ENCODE measurements at regions not wholly inside any gene's neighbourhood (a gene's known extent, or its start where the extent isn't known, plus 50 kb on each side); places are given as distances from the start of the nearest gene placed in this dataset.
"Not testable (repeated sequence)": the region's sequence is repeated elsewhere in the genome, so short reads cannot be mapped to it uniquely, and the experiment has no call there.

- H3K27ac ChIP-seq (ENCODE audit: low read depth, low read length) = no peak overlapping the region
- no peaks in the 10 kb centered on the region for H3K4me1 ChIP-seq (ENCODE audit: control insufficient read depth in 1 of 2, insufficient read depth in 2 of 2, low read length in 2 of 2)
- no peaks in the 10 kb centered on the region for H3K9me3 ChIP-seq (ENCODE audit: control insufficient read depth in 1 of 2, low read length in 2 of 2)
- H3K36me3 ChIP-seq (ENCODE audit: control insufficient read depth in 1 of 2, insufficient read depth in 2 of 2, low read length in 2 of 2) = no peaks in the 10 kb centered on the region
- H3K27me3 ChIP-seq (ENCODE audit: control insufficient read depth in 1 of 2, insufficient read depth in 2 of 2, low read length in 2 of 2) = no peaks in the 10 kb centered on the region
- no peak overlapping the region for H3K9ac ChIP-seq (ENCODE audit: low read depth in 1 of 2, low read length in 2 of 2)
- no peak overlapping the region for H3K4me3 ChIP-seq (ENCODE audit: low read depth in 1 of 2, low read length in 2 of 2)
Measured at GRCh38 chr12:115306380-115306779, 622.4 kb upstream of the TBX3 start.

GRCh38 chr12:115305867-115306266 is 621.9 kb upstream of the TBX3 start:
- Histone ChIP-seq H3K9me3 (ENCODE audit: control insufficient read depth in 1 of 2, low read length in 2 of 2) (no peaks in the 10 kb centered on the region), H3K4me1 (ENCODE audit: control insufficient read depth in 1 of 2, insufficient read depth in 2 of 2, low read length in 2 of 2) (no peaks in the 10 kb centered on the region), H3K27ac (ENCODE audit: low read depth, low read length) (no peak overlapping the region), H3K4me3 (ENCODE audit: low read depth in 1 of 2, low read length in 2 of 2) (no peak overlapping the region), H3K36me3 (ENCODE audit: control insufficient read depth in 1 of 2, insufficient read depth in 2 of 2, low read length in 2 of 2) (no peaks in the 10 kb centered on the region), H3K9ac (ENCODE audit: low read depth in 1 of 2, low read length in 2 of 2) (no peak overlapping the region), H3K27me3 (ENCODE audit: control insufficient read depth in 1 of 2, insufficient read depth in 2 of 2, low read length in 2 of 2) (no peaks in the 10 kb centered on the region)

GRCh38 chr12:115305275-115305674 is 621.3 kb upstream of the TBX3 start:
- Histone ChIP-seq H3K9ac (ENCODE audit: low read depth in 1 of 2, low read length in 2 of 2) (no peak overlapping the region), H3K27me3 (ENCODE audit: control insufficient read depth in 1 of 2, insufficient read depth in 2 of 2, low read length in 2 of 2) (no peaks in the 10 kb centered on the region), H3K36me3 (ENCODE audit: control insufficient read depth in 1 of 2, insufficient read depth in 2 of 2, low read length in 2 of 2) (no peaks in the 10 kb centered on the region), H3K4me1 (ENCODE audit: control insufficient read depth in 1 of 2, insufficient read depth in 2 of 2, low read length in 2 of 2) (no peaks in the 10 kb centered on the region), H3K4me3 (ENCODE audit: low read depth in 1 of 2, low read length in 2 of 2) (no peak overlapping the region), H3K9me3 (ENCODE audit: control insufficient read depth in 1 of 2, low read length in 2 of 2) (no peaks in the 10 kb centered on the region), H3K27ac (ENCODE audit: low read depth, low read length) (no peak overlapping the region)

- H3K9ac ChIP-seq (ENCODE audit: low read depth in 1 of 2, low read length in 2 of 2) = no peak overlapping the region
- H3K4me3 ChIP-seq (ENCODE audit: low read depth in 1 of 2, low read length in 2 of 2) = no peak overlapping the region
- H3K36me3 ChIP-seq (ENCODE audit: control insufficient read depth in 1 of 2, insufficient read depth in 2 of 2, low read length in 2 of 2) = no peaks in the 10 kb centered on the region
- no peaks in the 10 kb centered on the region for H3K27me3 ChIP-seq (ENCODE audit: control insufficient read depth in 1 of 2, insufficient read depth in 2 of 2, low read length in 2 of 2)
- H3K9me3 ChIP-seq (ENCODE audit: control insufficient read depth in 1 of 2, low read length in 2 of 2) = no peaks in the 10 kb centered on the region
- H3K4me1 ChIP-seq (ENCODE audit: control insufficient read depth in 1 of 2, insufficient read depth in 2 of 2, low read length in 2 of 2) = no peaks in the 10 kb centered on the region
- H3K27ac ChIP-seq (ENCODE audit: low read depth, low read length) = no peak overlapping the region
Measured at GRCh38 chr12:115303723-115304309, 619.8 kb upstream of the TBX3 start.

- H3K27me3 ChIP-seq (ENCODE audit: control insufficient read depth in 1 of 2, insufficient read depth in 2 of 2, low read length in 2 of 2) = no peaks in the 10 kb centered on the region
- H3K9me3 ChIP-seq (ENCODE audit: control insufficient read depth in 1 of 2, low read length in 2 of 2) = no peaks in the 10 kb centered on the region
- peaks cover 8 to 15% of the 10 kb centered on the region in 2 donors for H3K4me1 ChIP-seq (ENCODE audit: control insufficient read depth in 1 of 2, insufficient read depth in 2 of 2, low read length in 2 of 2)
- no peaks in the 10 kb centered on the region for H3K36me3 ChIP-seq (ENCODE audit: control insufficient read depth in 1 of 2, insufficient read depth in 2 of 2, low read length in 2 of 2)
- H3K4me3 ChIP-seq (ENCODE audit: low read depth in 1 of 2, low read length in 2 of 2) = no peak overlapping the region
- no peak overlapping the region for H3K27ac ChIP-seq (ENCODE audit: low read depth, low read length)
- no peak overlapping the region for H3K9ac ChIP-seq (ENCODE audit: low read depth in 1 of 2, low read length in 2 of 2)
Measured at GRCh38 chr12:115297445-115297844, 613.5 kb upstream of the TBX3 start.

GRCh38 chr12:115296613-115297198 is 612.7 kb upstream of the TBX3 start:
- Histone ChIP-seq H3K36me3 (ENCODE audit: control insufficient read depth in 1 of 2, insufficient read depth in 2 of 2, low read length in 2 of 2) (no peaks in the 10 kb centered on the region), H3K4me1 (ENCODE audit: control insufficient read depth in 1 of 2, insufficient read depth in 2 of 2, low read length in 2 of 2) (peaks cover 8 to 15% of the 10 kb centered on the region in 2 donors), H3K27me3 (ENCODE audit: control insufficient read depth in 1 of 2, insufficient read depth in 2 of 2, low read length in 2 of 2) (no peaks in the 10 kb centered on the region), H3K4me3 (ENCODE audit: low read depth in 1 of 2, low read length in 2 of 2) (no peak overlapping the region), H3K27ac (ENCODE audit: low read depth, low read length) (no peak overlapping the region), H3K9ac (ENCODE audit: low read depth in 1 of 2, low read length in 2 of 2) (no peak overlapping the region), H3K9me3 (ENCODE audit: control insufficient read depth in 1 of 2, low read length in 2 of 2) (no peaks in the 10 kb centered on the region)

GRCh38 chr12:115295886-115296285 is 611.9 kb upstream of the TBX3 start:
- H3K9me3 ChIP-seq (ENCODE audit: control insufficient read depth in 1 of 2, low read length in 2 of 2) = no peaks in the 10 kb centered on the region
- H3K4me1 ChIP-seq (ENCODE audit: control insufficient read depth in 1 of 2, insufficient read depth in 2 of 2, low read length in 2 of 2) = peaks cover 8 to 15% of the 10 kb centered on the region in 2 donors
- no peaks in the 10 kb centered on the region for H3K27me3 ChIP-seq (ENCODE audit: control insufficient read depth in 1 of 2, insufficient read depth in 2 of 2, low read length in 2 of 2)

GRCh38 chr12:115294453-115295133 is 610.6 kb upstream of the TBX3 start:
- Histone ChIP-seq H3K36me3 (ENCODE audit: control insufficient read depth in 1 of 2, insufficient read depth in 2 of 2, low read length in 2 of 2) (no peaks in the 10 kb centered on the region), H3K4me1 (ENCODE audit: control insufficient read depth in 1 of 2, insufficient read depth in 2 of 2, low read length in 2 of 2) (peaks cover 8 to 15% of the 10 kb centered on the region in 2 donors), H3K9me3 (ENCODE audit: control insufficient read depth in 1 of 2, low read length in 2 of 2) (no peaks in the 10 kb centered on the region), H3K27me3 (ENCODE audit: control insufficient read depth in 1 of 2, insufficient read depth in 2 of 2, low read length in 2 of 2) (no peaks in the 10 kb centered on the region), H3K9ac (ENCODE audit: low read depth in 1 of 2, low read length in 2 of 2) (no peak overlapping the region), H3K4me3 (ENCODE audit: low read depth in 1 of 2, low read length in 2 of 2) (no peak overlapping the region), H3K27ac (ENCODE audit: low read depth, low read length) (no peak overlapping the region)

More at GRCh38 chr12:115295886-115296285, 611.9 kb upstream of the TBX3 start:
- Histone ChIP-seq H3K27ac (ENCODE audit: low read depth, low read length) (no peak overlapping the region), H3K36me3 (ENCODE audit: control insufficient read depth in 1 of 2, insufficient read depth in 2 of 2, low read length in 2 of 2) (no peaks in the 10 kb centered on the region), H3K9ac (ENCODE audit: low read depth in 1 of 2, low read length in 2 of 2) (no peak overlapping the region), H3K4me3 (ENCODE audit: low read depth in 1 of 2, low read length in 2 of 2) (no peak overlapping the region)

- not testable (repeated sequence) for H3K9me3 ChIP-seq (ENCODE audit: control insufficient read depth in 1 of 2, low read length in 2 of 2); H3K27ac ChIP-seq (ENCODE audit: low read depth, low read length); H3K36me3 ChIP-seq (ENCODE audit: control insufficient read depth in 1 of 2, insufficient read depth in 2 of 2, low read length in 2 of 2); H3K4me1 ChIP-seq (ENCODE audit: control insufficient read depth in 1 of 2, insufficient read depth in 2 of 2, low read length in 2 of 2); H3K9ac ChIP-seq (ENCODE audit: low read depth in 1 of 2, low read length in 2 of 2); H3K27me3 ChIP-seq (ENCODE audit: control insufficient read depth in 1 of 2, insufficient read depth in 2 of 2, low read length in 2 of 2); H3K4me3 ChIP-seq (ENCODE audit: low read depth in 1 of 2, low read length in 2 of 2)
Measured at GRCh38 chr12:115285429-115285828, 601.5 kb upstream of the TBX3 start.

GRCh38 chr12:115273456-115273855 is 589.5 kb upstream of the TBX3 start:
- no peaks in the 10 kb centered on the region for H3K9me3 ChIP-seq (ENCODE audit: control insufficient read depth in 1 of 2, low read length in 2 of 2)
- H3K9ac ChIP-seq (ENCODE audit: low read depth in 1 of 2, low read length in 2 of 2) = no peak overlapping the region
- H3K27me3 ChIP-seq (ENCODE audit: control insufficient read depth in 1 of 2, insufficient read depth in 2 of 2, low read length in 2 of 2) = no peaks in the 10 kb centered on the region
- no peaks in the 10 kb centered on the region for H3K36me3 ChIP-seq (ENCODE audit: control insufficient read depth in 1 of 2, insufficient read depth in 2 of 2, low read length in 2 of 2)
- no peak overlapping the region for H3K4me3 ChIP-seq (ENCODE audit: low read depth in 1 of 2, low read length in 2 of 2)
- H3K4me1 ChIP-seq (ENCODE audit: control insufficient read depth in 1 of 2, insufficient read depth in 2 of 2, low read length in 2 of 2) = no peaks in the 10 kb centered on the region
- no peak overlapping the region for H3K27ac ChIP-seq (ENCODE audit: low read depth, low read length)
